ENCODE measurements at regions not wholly inside any gene's neighbourhood (a gene's known extent, or its start where the extent isn't known, plus 50 kb on each side); places are given as distances from the start of the nearest gene placed in this dataset.

DNA sequence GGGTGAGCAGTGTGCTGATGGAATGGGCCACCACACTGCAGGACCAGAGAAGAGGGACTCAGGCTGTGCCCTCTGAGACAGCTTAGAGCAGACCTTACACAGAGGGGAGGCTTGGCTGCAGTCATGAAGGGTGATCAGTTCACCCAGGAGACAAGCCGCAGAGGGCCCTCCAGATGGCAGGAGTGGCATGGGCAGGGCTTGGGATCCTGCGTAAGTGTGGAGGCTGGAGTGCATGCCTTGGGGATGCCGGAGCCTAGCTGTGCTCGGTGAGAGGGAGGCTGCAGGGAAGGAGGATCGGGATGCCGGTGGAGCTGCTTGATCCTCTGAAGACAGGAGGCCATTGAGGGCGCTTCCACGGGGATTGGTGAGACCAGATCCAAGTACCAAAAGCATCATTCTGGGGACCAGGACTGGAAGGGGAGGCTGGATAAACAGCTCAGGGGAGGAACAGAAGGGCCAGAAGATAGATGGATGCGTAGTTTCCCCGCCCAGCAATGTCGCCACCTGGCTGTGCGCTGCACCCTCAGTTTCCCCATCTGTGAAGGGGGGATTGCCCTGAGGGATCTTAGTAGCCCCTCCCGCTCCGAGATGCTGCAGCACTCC lies 163.4 kb downstream of the INHBB start:
- Histone ChIP-seq H3K27ac (ENCODE audit: low read depth in 2 of 2, low read length in 2 of 2) (no peak overlapping the region), H3K27me3 (ENCODE audit: control insufficient read depth, insufficient read depth, low read length) (no peaks in the 10 kb centered on the region)
- peak in 1 of 5 donors; percentile 54 for DNase-seq

DNA sequence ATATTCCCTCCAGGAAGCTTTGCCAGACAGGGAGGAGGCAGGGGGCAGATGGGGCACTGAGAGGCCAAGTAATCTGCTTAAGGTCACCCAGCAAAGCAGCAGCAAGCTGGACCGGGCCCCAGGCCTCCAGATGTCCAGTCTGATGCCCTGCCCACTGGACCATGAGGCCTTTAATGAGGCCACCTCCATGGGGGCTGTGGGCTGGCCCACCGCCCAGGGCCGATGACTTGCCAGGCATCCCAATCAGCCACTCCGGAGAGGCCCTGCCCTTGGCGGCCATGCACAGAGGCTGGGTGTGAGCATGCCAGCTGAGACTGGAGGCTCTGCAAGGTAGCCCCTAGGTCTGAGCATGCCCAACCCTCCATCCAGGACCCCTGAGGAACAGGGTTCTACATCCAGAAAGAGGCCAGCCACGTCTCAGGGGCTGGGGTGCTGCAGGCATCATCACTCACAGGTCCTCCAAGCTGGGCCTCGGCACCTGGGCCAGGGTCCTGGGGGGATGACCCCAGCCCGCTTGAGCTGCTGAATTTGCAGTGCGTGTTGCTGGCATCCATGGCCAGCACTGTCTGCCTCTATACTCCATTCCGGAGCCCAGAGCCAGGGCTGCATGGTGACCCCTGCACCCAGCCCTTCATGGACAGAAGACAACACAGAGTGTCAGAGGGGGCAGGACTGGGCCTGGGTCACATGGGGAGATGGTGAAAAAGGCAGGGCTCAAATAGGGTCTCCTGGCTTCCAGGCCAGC lies 164.2 kb downstream of the INHBB start:
- intact Hi-C loops (cut with DNase I): no loop called here
- no peaks in the 10 kb centered on the region for H3K27me3 ChIP-seq (ENCODE audit: control insufficient read depth, insufficient read depth, low read length)
- no peak for FAIRE-seq
- no peak overlapping the region for H3K27ac ChIP-seq (ENCODE audit: low read depth in 2 of 2, low read length in 2 of 2)
- no peaks in the 10 kb centered on the region for H3K36me3 ChIP-seq (ENCODE audit: control insufficient read depth in 2 of 3, insufficient read depth in 3 of 3, low read length in 3 of 3)
- H3K4me1 ChIP-seq (ENCODE audit: control insufficient read depth in 2 of 3, insufficient read depth in 2 of 3, low read depth in 1 of 3, low read length in 3 of 3): peaks cover 0 to 3% (median 0%) of the 10 kb centered on the region in 3 donors
- no peak overlapping the region for H3K4me3 ChIP-seq (ENCODE audit: low read length in 3 of 3)
- H3K9me3 ChIP-seq (ENCODE audit: control insufficient read depth in 2 of 3, insufficient read depth in 1 of 3, low read length in 3 of 3): no peaks in the 10 kb centered on the region
- TF ChIP-seq, protein P1, sequence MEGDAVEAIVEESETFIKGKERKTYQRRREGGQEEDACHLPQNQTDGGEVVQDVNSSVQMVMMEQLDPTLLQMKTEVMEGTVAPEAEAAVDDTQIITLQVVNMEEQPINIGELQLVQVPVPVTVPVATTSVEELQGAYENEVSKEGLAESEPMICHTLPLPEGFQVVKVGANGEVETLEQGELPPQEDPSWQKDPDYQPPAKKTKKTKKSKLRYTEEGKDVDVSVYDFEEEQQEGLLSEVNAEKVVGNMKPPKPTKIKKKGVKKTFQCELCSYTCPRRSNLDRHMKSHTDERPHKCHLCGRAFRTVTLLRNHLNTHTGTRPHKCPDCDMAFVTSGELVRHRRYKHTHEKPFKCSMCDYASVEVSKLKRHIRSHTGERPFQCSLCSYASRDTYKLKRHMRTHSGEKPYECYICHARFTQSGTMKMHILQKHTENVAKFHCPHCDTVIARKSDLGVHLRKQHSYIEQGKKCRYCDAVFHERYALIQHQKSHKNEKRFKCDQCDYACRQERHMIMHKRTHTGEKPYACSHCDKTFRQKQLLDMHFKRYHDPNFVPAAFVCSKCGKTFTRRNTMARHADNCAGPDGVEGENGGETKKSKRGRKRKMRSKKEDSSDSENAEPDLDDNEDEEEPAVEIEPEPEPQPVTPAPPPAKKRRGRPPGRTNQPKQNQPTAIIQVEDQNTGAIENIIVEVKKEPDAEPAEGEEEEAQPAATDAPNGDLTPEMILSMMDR (IDR thresholded peaks at IDR 0.05; ENCODE audit: borderline replicate concordance, extremely low read depth, insufficient read depth): no peak
- H3K9ac ChIP-seq (ENCODE audit: low read length in 3 of 3): no peak overlapping the region
- peak in 1 of 5 donors; percentile 60 for DNase-seq

More for the DNA sequence above, 163.4 kb downstream of the INHBB start:
- intact Hi-C loops (cut with DNase I): no loop called here
- FAIRE-seq: no peak
- TF ChIP-seq, protein P1 (IDR thresholded peaks at IDR 0.05; ENCODE audit: borderline replicate concordance, extremely low read depth, insufficient read depth): no peak
- H3K36me3 ChIP-seq (ENCODE audit: control insufficient read depth in 2 of 3, insufficient read depth in 3 of 3, low read length in 3 of 3): no peaks in the 10 kb centered on the region
- no peak overlapping the region for H3K4me3 ChIP-seq (ENCODE audit: low read length in 3 of 3)
- peaks cover 0 to 3% (median 0%) of the 10 kb centered on the region in 3 donors for H3K4me1 ChIP-seq (ENCODE audit: control insufficient read depth in 2 of 3, insufficient read depth in 2 of 3, low read depth in 1 of 3, low read length in 3 of 3)
- no peaks in the 10 kb centered on the region for H3K9me3 ChIP-seq (ENCODE audit: control insufficient read depth in 2 of 3, insufficient read depth in 1 of 3, low read length in 3 of 3)
- no peak overlapping the region for H3K9ac ChIP-seq (ENCODE audit: low read length in 3 of 3)

GRCh38 chr2:120510751-120511395 lies 164.9 kb downstream of the INHBB start:
- Histone ChIP-seq H3K9me3 (ENCODE audit: control insufficient read depth in 2 of 3, insufficient read depth in 1 of 3, low read length in 3 of 3) (no peaks in the 10 kb centered on the region), H3K4me1 (ENCODE audit: control insufficient read depth in 2 of 3, insufficient read depth in 2 of 3, low read depth in 1 of 3, low read length in 3 of 3) (peaks cover 0 to 3% (median 0%) of the 10 kb centered on the region in 3 donors), H3K36me3 (ENCODE audit: control insufficient read depth in 2 of 3, insufficient read depth in 3 of 3, low read length in 3 of 3) (no peaks in the 10 kb centered on the region), H3K27me3 (ENCODE audit: control insufficient read depth, insufficient read depth, low read length) (no peaks in the 10 kb centered on the region), H3K4me3 (ENCODE audit: low read length in 3 of 3) (no peak overlapping the region), H3K27ac (ENCODE audit: low read depth in 2 of 2, low read length in 2 of 2) (no peak overlapping the region), H3K9ac (ENCODE audit: low read length in 3 of 3) (no peak overlapping the region)
- TF ChIP-seq, protein P1 (IDR thresholded peaks at IDR 0.05; ENCODE audit: borderline replicate concordance, extremely low read depth, insufficient read depth): no peak
- intact Hi-C loops (cut with DNase I): no loop called here
- DNase-seq (peak in 1 of 5 donors; percentile 50), FAIRE-seq (no peak)

All from kidney (tissue), 13 donors.